Common myeloid progenitor, CD34-positive (primary cell): ENCODE measurements at regions not wholly inside any gene's neighbourhood (a gene's known extent, or its start where the extent isn't known, plus 50 kb on each side); places are given as distances from the start of the nearest gene placed in this dataset.
A peak's percentile ranks its signal among the peaks of the same experiment; 100 is the strongest.

Experiments
- CTCF ChIA-PET: fragments of 350-600 bp; sonication (Branson Sonifier 250); formaldehyde crosslinking; loops from one replicate; lab custom pipeline; 2021; ENCODE audit warnings: antibody characterized with exemption; lab: Charles Lee
- POLR2A ChIA-PET: fragments of 350-600 bp; sonication (Branson Sonifier 250); formaldehyde crosslinking; loops from one replicate; lab custom pipeline; 2021; ENCODE audit warnings: antibody characterized with exemption; lab: Charles Lee
- DNase-seq, 3 donors: peaks; one replicate each; pipeline versions ENCODE4 v3.0.0 to v3.0.0-alpha.2; 2013
- H3K27ac ChIP-seq, 2 experiments: 1 replicate in 1 of 2; 2 replicates in 1 of 2; pipeline ENCODE4 v1.7.0; 2013; ENCODE audit warnings: inconsistent platforms in 2 of 2, low read length in 2 of 2, mild to moderate bottlenecking in 2 of 2, low read depth in 1 of 2, moderate library complexity in 1 of 2; ENCODE audit not compliant: severe bottlenecking in 2 of 2, insufficient read depth in 1 of 2, poor library complexity in 1 of 2
- H3K27me3 ChIP-seq, 5 experiments: replicated peaks in 2 of 5; 1 replicate in 3 of 5; 2 replicates in 2 of 5; pipeline versions ENCODE4 v1.6.1 to v1.7.0; 2013; ENCODE audit warnings: low read length in 4 of 5, mild to moderate bottlenecking in 2 of 5, moderate library complexity in 2 of 5, inconsistent platforms in 1 of 5; ENCODE audit not compliant: insufficient read depth in 5 of 5, control insufficient read depth in 4 of 5
- H3K36me3 ChIP-seq, 4 experiments: 1 replicate in 2 of 4; 2 replicates in 2 of 4; pipeline versions ENCODE4 v1.6.1 to v1.7.0; 2013; ENCODE audit warnings: low read length in 3 of 4, control low read depth in 1 of 4, mild to moderate bottlenecking in 1 of 4; ENCODE audit not compliant: control insufficient read depth in 4 of 4, insufficient read depth in 4 of 4
- H3K4me1 ChIP-seq, 4 experiments: 1 replicate in 3 of 4; 2 replicates in 1 of 4; pipeline versions ENCODE4 v1.6.1 to v1.7.1; 2013; ENCODE audit warnings: low read length in 3 of 4, mild to moderate bottlenecking in 3 of 4, control low read depth in 1 of 4, inconsistent platforms in 1 of 4, moderate library complexity in 1 of 4; ENCODE audit not compliant: control insufficient read depth in 4 of 4, insufficient read depth in 4 of 4; ENCODE audit errors: control extremely low read depth in 1 of 4
- H3K4me3 ChIP-seq, 7 experiments: 1 replicate in 4 of 7; 2 replicates in 3 of 7; pipeline versions ENCODE4 v1.5.1 to v1.7.0; 2013; ENCODE audit warnings: mild to moderate bottlenecking in 7 of 7, low read length in 6 of 7, moderate library complexity in 6 of 7, inconsistent platforms in 2 of 7, low read depth in 2 of 7, control low read depth in 1 of 7; ENCODE audit not compliant: insufficient read depth in 4 of 7, control insufficient read depth in 1 of 7; ENCODE audit errors: extremely low read depth in 1 of 7
- H3K9me3 ChIP-seq, 5 experiments: 1 replicate in 4 of 5; 2 replicates in 1 of 5; pipeline versions ENCODE4 v1.6.1 to v1.7.1; 2013; ENCODE audit warnings: low read length in 4 of 5, mild to moderate bottlenecking in 2 of 5, inconsistent platforms in 1 of 5, low read depth in 1 of 5, moderate library complexity in 1 of 5; ENCODE audit not compliant: control insufficient read depth in 4 of 5, insufficient read depth in 2 of 5; ENCODE audit errors: control extremely low read depth in 1 of 5
- WGBS: methylation state at CpG from one replicate; pipeline ENCODE4 v1.1.5; 2013; ENCODE audit not compliant: insufficient coverage; 5-methylcytosine and 5-hydroxymethylcytosine counted together

GRCh38 chr2:41387519-41387918 lies 660.3 kb upstream of the PKDCC start:
- DNase-seq, result no peak
- Histone ChIP-seq H3K4me1 (no peaks in the 10 kb centered on the region), H3K9me3 (peaks cover 0 to 3% (median 0%) of the 10 kb centered on the region in 5 experiments), H3K27me3 (no peaks in the 10 kb centered on the region), H3K27ac (no peak overlapping the region), H3K36me3 (no peaks in the 10 kb centered on the region), H3K4me3 (no peak overlapping the region)
- no CpG with 5 or more reads among the region's 2 CpGs for WGBS
- POLR2A ChIA-PET, result no interaction called here
- CTCF ChIA-PET, result no interaction called here

GRCh38 chr2:41393621-41394020 lies 654.2 kb upstream of the PKDCC start:
- WGBS, result 100% methylated on average over 1 of the region's 1 CpG
- no peaks in the 10 kb centered on the region for H3K27me3 ChIP-seq
- no peak for DNase-seq
- peaks cover 0 to 6% (median 0%) of the 10 kb centered on the region in 5 experiments for H3K9me3 ChIP-seq
- H3K4me3 ChIP-seq, result no peak overlapping the region
- ChIA-PET CTCF (no interaction called here), POLR2A (no interaction called here)
- H3K27ac ChIP-seq, result no peak overlapping the region
- H3K36me3 ChIP-seq, result no peaks in the 10 kb centered on the region
- H3K4me1 ChIP-seq, result no peaks in the 10 kb centered on the region

- WGBS, result 100% methylated on average over 1 of the region's 1 CpG
- H3K27ac ChIP-seq, result no peak overlapping the region
- no peak overlapping the region for H3K4me3 ChIP-seq
- H3K36me3 ChIP-seq, result no peaks in the 10 kb centered on the region
- H3K9me3 ChIP-seq, result peaks cover 0 to 5% (median 0%) of the 10 kb centered on the region in 5 experiments
- ChIA-PET POLR2A (no interaction called here), CTCF (no interaction called here)
- peaks cover 0 to 2% (median 0%) of the 10 kb centered on the region in 4 experiments for H3K4me1 ChIP-seq
- no peak for DNase-seq
- no peaks in the 10 kb centered on the region for H3K27me3 ChIP-seq
Measured at GRCh38 chr2:41394541-41394940, 653.3 kb upstream of the PKDCC start.

- H3K27ac ChIP-seq, result no peak overlapping the region
- POLR2A ChIA-PET, result no interaction called here
- CTCF ChIA-PET, result no interaction called here
- H3K9me3 ChIP-seq, result peaks cover 0 to 5% (median 0%) of the 10 kb centered on the region in 5 experiments
- peaks cover 0 to 4% (median 0%) of the 10 kb centered on the region in 4 experiments for H3K4me1 ChIP-seq
- H3K4me3 ChIP-seq, result no peak overlapping the region
- H3K36me3 ChIP-seq, result no peaks in the 10 kb centered on the region
- H3K27me3 ChIP-seq, result no peaks in the 10 kb centered on the region
- 100% methylated on average over 2 of the region's 3 CpGs for WGBS
- no peak for DNase-seq
Measured at GRCh38 chr2:41395692-41396091, 652.1 kb upstream of the PKDCC start.

GRCh38 chr2:41399437-41400087 lies 648.3 kb upstream of the PKDCC start:
- 89% methylated on average over 1 of the region's 1 CpG for WGBS
- H3K36me3 ChIP-seq, result no peaks in the 10 kb centered on the region
- H3K9me3 ChIP-seq, result peaks cover 0 to 5% (median 0%) of the 10 kb centered on the region in 5 experiments
- H3K4me3 ChIP-seq, result no peak overlapping the region
- POLR2A ChIA-PET, result no interaction called here
- no peaks in the 10 kb centered on the region for H3K27me3 ChIP-seq
- DNase-seq, result no peak
- CTCF ChIA-PET, result interaction anchor here (0.6 to 1.4 kb wide), 5 partner anchors 14 to 911 kb away, joined by 3 to 4 read pairs (median 3); no protein-coding TSS in a partner anchor
- peaks cover 0 to 4% (median 0%) of the 10 kb centered on the region in 4 experiments for H3K4me1 ChIP-seq
- no peak overlapping the region for H3K27ac ChIP-seq

- Histone ChIP-seq H3K27me3 (no peaks in the 10 kb centered on the region), H3K4me1 (peaks cover 0 to 4% (median 0%) of the 10 kb centered on the region in 4 experiments), H3K9me3 (peaks cover 0 to 5% (median 0%) of the 10 kb centered on the region in 5 experiments), H3K36me3 (no peaks in the 10 kb centered on the region), H3K4me3 (no peak overlapping the region), H3K27ac (no peak overlapping the region)
- WGBS, result 80% methylated on average over 1 of the region's 6 CpGs
- POLR2A ChIA-PET, result no interaction called here
- DNase-seq, result peak; percentile 28 to 56 (median 51)
- CTCF ChIA-PET, result interaction anchor here (0.6 to 1.4 kb wide), 6 partner anchors 13 to 911 kb away, joined by 3 to 4 read pairs (median 3); no protein-coding TSS in a partner anchor
Measured at GRCh38 chr2:41400088-41400665, 647.6 kb upstream of the PKDCC start.

GRCh38 chr2:41405441-41405840 lies 642.4 kb upstream of the PKDCC start:
- peaks cover 0 to 1% (median 0%) of the 10 kb centered on the region in 5 experiments for H3K9me3 ChIP-seq
- 100% methylated on average over 1 of the region's 2 CpGs for WGBS
- no peak overlapping the region for H3K27ac ChIP-seq
- CTCF ChIA-PET, result no interaction called here
- no peak overlapping the region for H3K4me3 ChIP-seq
- H3K4me1 ChIP-seq, result no peaks in the 10 kb centered on the region
- no peaks in the 10 kb centered on the region for H3K27me3 ChIP-seq
- DNase-seq, result no peak
- POLR2A ChIA-PET, result no interaction called here
- H3K36me3 ChIP-seq, result no peaks in the 10 kb centered on the region
